ENCODE measurements at regions not wholly inside any gene's neighbourhood (a gene's known extent, or its start where the extent isn't known, plus 50 kb on each side); places are given as distances from the start of the nearest gene placed in this dataset.
"Not testable (repeated sequence)": the region's sequence is repeated elsewhere in the genome, so short reads cannot be mapped to it uniquely, and the experiment has no call there.

DNA sequence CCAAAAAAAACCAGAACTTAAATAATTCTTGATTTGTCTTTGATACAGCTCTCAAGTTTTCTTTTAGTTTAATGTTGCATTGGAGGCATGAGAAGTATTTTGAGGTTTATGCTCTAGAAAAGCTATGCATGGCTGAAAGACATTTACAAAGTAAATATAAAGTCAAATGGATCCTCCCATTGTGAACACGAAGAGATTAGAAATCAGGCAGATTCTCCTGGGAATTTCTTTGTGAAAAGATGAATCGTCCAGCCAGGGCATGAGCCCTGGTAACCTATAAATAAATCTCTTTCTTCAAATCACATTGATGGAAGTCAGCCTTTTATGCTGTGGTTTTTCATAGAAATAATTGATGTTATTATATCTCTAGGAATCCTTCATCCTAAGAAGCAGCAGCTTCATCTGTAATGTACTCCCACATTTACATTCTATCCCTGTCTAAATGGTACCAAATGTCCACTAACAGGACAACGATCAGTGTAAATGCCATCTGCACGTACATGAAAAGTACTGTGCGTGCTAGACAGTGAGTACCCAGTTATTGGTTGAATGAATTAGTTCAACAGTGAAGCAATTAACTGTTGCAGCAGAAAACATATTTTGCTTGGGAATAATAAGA lies 143.6 kb downstream of the ALDH8A1 start:
- DNase-seq (ENCODE audit: low read depth in 2 of 2), result no peak
- TF ChIP-seq, protein P1, sequence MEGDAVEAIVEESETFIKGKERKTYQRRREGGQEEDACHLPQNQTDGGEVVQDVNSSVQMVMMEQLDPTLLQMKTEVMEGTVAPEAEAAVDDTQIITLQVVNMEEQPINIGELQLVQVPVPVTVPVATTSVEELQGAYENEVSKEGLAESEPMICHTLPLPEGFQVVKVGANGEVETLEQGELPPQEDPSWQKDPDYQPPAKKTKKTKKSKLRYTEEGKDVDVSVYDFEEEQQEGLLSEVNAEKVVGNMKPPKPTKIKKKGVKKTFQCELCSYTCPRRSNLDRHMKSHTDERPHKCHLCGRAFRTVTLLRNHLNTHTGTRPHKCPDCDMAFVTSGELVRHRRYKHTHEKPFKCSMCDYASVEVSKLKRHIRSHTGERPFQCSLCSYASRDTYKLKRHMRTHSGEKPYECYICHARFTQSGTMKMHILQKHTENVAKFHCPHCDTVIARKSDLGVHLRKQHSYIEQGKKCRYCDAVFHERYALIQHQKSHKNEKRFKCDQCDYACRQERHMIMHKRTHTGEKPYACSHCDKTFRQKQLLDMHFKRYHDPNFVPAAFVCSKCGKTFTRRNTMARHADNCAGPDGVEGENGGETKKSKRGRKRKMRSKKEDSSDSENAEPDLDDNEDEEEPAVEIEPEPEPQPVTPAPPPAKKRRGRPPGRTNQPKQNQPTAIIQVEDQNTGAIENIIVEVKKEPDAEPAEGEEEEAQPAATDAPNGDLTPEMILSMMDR (IDR thresholded peaks at IDR 0.05; ENCODE audit: low read depth, low read length), result no peak
- no peak overlapping the region for H3K4me3 ChIP-seq (replicated peaks in 1 of 2; ENCODE audit: low read depth in 2 of 2, low read length in 2 of 2)

DNA sequence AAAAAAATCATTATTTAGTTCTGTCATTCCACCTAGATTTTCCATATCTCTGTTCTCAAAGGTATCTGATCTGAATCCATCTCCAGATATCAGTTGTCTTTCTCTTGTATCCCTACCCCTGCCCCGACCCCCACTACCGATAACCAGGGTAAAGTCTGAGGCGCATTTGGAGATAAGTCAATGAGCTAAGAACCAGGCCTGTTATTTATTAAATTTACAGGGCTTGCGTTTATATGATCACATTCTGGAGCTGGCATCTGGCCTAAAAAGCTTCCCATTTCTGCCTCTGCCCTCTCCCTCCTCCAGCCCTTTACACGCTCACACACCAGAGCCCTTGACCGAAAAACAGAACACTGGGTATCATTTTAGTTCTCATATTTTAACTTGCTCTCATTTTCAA lies 144.7 kb downstream of the ALDH8A1 start:
- no peak for DNase-seq (ENCODE audit: low read depth in 2 of 2)
- H3K4me3 ChIP-seq (replicated peaks in 1 of 2; ENCODE audit: low read depth in 2 of 2, low read length in 2 of 2), result no peak overlapping the region
- TF ChIP-seq, protein P1 (IDR thresholded peaks at IDR 0.05; ENCODE audit: low read depth, low read length), result no peak

- not testable (repeated sequence) for H3K4me3 ChIP-seq (replicated peaks in 1 of 2; ENCODE audit: low read depth in 2 of 2, low read length in 2 of 2); DNase-seq (ENCODE audit: low read depth in 2 of 2)
These were observed 145.6 kb downstream of the ALDH8A1 start for GRCh38 chr6:134804311-134804710.

- no peak overlapping the region for H3K4me3 ChIP-seq (replicated peaks in 1 of 2; ENCODE audit: low read depth in 2 of 2, low read length in 2 of 2)
- DNase-seq (ENCODE audit: low read depth in 2 of 2), result no peak
- TF ChIP-seq, protein P1 (IDR thresholded peaks at IDR 0.05; ENCODE audit: low read depth, low read length), result no peak
These were observed 147.4 kb downstream of the ALDH8A1 start for GRCh38 chr6:134802426-134803058.

- TF ChIP-seq, protein P1 (IDR thresholded peaks at IDR 0.05; ENCODE audit: low read depth, low read length), result no peak
- DNase-seq (ENCODE audit: low read depth in 2 of 2), result no peak
These were observed 152.3 kb downstream of the ALDH8A1 start for GRCh38 chr6:134797400-134798113.

DNA sequence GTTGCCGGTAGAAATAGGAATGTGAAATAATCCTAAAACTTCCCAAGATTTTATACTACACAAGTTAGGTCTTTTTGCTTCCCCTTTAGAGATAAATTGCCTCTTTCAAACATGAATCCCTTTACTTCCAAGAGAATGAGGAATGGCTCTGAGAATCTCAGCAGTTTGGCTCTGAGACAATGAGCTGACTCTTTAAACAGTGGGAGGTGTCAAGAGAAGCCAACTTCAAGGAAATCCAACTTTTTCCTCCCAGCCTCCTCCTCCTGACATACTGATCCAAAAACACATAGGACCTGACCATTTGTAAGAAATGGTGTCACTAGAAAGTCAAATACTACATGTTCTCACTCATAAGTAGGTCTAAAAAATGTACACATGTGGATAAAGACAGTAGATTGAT lies 154.2 kb downstream of the ALDH8A1 start:
- peak in 1 of 2 donors; percentile 51 for DNase-seq (ENCODE audit: low read depth in 2 of 2)
- TF ChIP-seq, protein P1 (IDR thresholded peaks at IDR 0.05; ENCODE audit: low read depth, low read length), result no peak

More at GRCh38 chr6:134797400-134798113, 152.3 kb downstream of the ALDH8A1 start:
- H3K4me3 ChIP-seq (replicated peaks in 1 of 2; ENCODE audit: low read depth in 2 of 2, low read length in 2 of 2), result no peak overlapping the region

GRCh38 chr6:134795001-134795400 lies 154.9 kb downstream of the ALDH8A1 start:
- DNase-seq (ENCODE audit: low read depth in 2 of 2), result no peak
- H3K4me3 ChIP-seq (replicated peaks in 1 of 2; ENCODE audit: low read depth in 2 of 2, low read length in 2 of 2), result no peak overlapping the region
- TF ChIP-seq, protein P1 (IDR thresholded peaks at IDR 0.05; ENCODE audit: low read depth, low read length), result no peak

More for the DNA sequence above, 154.2 kb downstream of the ALDH8A1 start:
- no peak overlapping the region for H3K4me3 ChIP-seq (replicated peaks in 1 of 2; ENCODE audit: low read depth in 2 of 2, low read length in 2 of 2)

DNA sequence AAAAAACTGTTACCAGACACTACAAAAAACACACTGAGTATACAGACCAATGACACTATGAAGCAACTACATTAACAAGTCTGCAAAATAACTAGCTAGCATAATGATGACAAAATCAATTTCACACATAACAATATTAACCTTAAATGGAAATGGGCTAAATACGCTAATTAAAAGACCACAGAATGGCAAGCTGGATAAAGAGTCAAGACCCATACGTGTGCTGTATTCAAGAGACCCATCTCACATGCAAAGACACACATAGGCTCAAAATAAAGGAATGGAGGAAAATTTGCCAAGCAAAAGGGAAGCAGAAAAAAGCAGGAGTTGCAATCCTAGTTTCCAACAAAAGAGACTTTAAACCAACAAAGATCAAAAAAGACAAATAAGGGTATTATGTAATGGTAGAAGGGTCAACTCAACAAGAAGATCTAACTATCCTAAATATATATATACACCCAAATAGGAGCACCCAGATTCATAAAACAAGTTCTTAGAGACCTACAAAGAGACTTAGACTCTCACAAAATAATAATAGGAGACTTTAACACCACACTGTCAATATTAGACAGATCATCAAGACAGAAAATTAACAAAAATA lies 158.6 kb downstream of the ALDH8A1 start:
- DNase-seq (ENCODE audit: low read depth in 2 of 2); H3K4me3 ChIP-seq (replicated peaks in 1 of 2; ENCODE audit: low read depth in 2 of 2, low read length in 2 of 2): not testable (repeated sequence)

All from cardiac fibroblast (primary cell).